Caco-2 (cell line): ENCODE measurements at regions not wholly inside any gene's neighbourhood (a gene's known extent, or its start where the extent isn't known, plus 50 kb on each side); places are given as distances from the start of the nearest gene placed in this dataset.

Source experiments
- BruUV-seq: library from RNA; stranded (reverse); fragments of 400-500 nt; replicated peaks from 2 replicates; lab custom pipeline; 2021; lab: Mats Ljungman, UMichigan
- CTCF ChIA-PET: fragments of 300-600 bp; sonication (Branson Sonifier 250); formaldehyde crosslinking; loops from one replicate; lab custom pipeline; 2022; ENCODE audit warnings: antibody characterized with exemption; lab: Charles Lee
- POLR2A ChIA-PET: fragments of 300-600 bp; sonication (Branson Sonifier 250); formaldehyde crosslinking; loops from one replicate; lab custom pipeline; 2022; ENCODE audit warnings: antibody characterized with exemption; lab: Charles Lee
- DNase-seq, 2 experiments: peaks; one replicate each; pipeline versions ENCODE4 v3.0.0 to v3.0.0-alpha.2; 2020 to 2022
- H3K27me3 ChIP-seq: replicated peaks from 2 replicates; pipeline ENCODE4 v1.6.0; 2011; ENCODE audit warnings: low read length; ENCODE audit not compliant: control insufficient read depth, insufficient read depth
- H3K36me3 ChIP-seq: 2 replicates; pipeline ENCODE4 v1.5.1; 2011; ENCODE audit warnings: low read length; ENCODE audit not compliant: control insufficient read depth, insufficient read depth
- H3K4me1 ChIP-seq: fragments of 250-450 bp; sonication (Bioruptor Pico); 2 replicates; pipeline ENCODE4 v1.5.1; 2020; ENCODE audit warnings: mild to moderate bottlenecking
- H3K4me3 ChIP-seq: 2 replicates; pipeline ENCODE4 v1.5.1; 2011; ENCODE audit warnings: low read depth, mild to moderate bottlenecking, control low read depth, low read length
- H3K9me3 ChIP-seq: fragments of 250-450 bp; sonication (Bioruptor Pico); 2 replicates; pipeline ENCODE4 v1.5.1; 2020; ENCODE audit warnings: mild to moderate bottlenecking, moderate library complexity
- H3K27ac Mint-ChIP-seq: one replicate; pipeline ENCODE4 v1.8.0; 2022; ENCODE audit warnings: mixed read lengths; ENCODE audit not compliant: unreplicated experiment
- H3K27me3 Mint-ChIP-seq: one replicate; pipeline ENCODE4 v1.8.0; 2022; ENCODE audit warnings: mixed read lengths; ENCODE audit not compliant: insufficient read depth, unreplicated experiment
- H3K36me3 Mint-ChIP-seq: one replicate; pipeline ENCODE4 v1.8.0; 2022; ENCODE audit warnings: mild to moderate bottlenecking, mixed read lengths; ENCODE audit not compliant: insufficient read depth, unreplicated experiment
- H3K4me1 Mint-ChIP-seq: one replicate; pipeline ENCODE4 v1.8.0; 2022; ENCODE audit warnings: low read depth, mixed read lengths; ENCODE audit not compliant: unreplicated experiment
- H3K4me3 Mint-ChIP-seq: one replicate; pipeline ENCODE4 v1.8.0; 2022; ENCODE audit warnings: mild to moderate bottlenecking, moderate library complexity, mixed read lengths; ENCODE audit not compliant: unreplicated experiment
- H3K9me3 Mint-ChIP-seq: one replicate; pipeline ENCODE4 v1.8.0; 2022; ENCODE audit warnings: mixed read lengths; ENCODE audit not compliant: unreplicated experiment
- intact Hi-C: fragments of 100-400 bp; cut with micrococcal nuclease; formaldehyde crosslinking; loops from one replicate; pipeline ENCODE4 v1.10.0; 2022; ENCODE audit not compliant: unreplicated experiment
- TF ChIP-seq, protein P1 (sequence below), 2 experiments: fragments of 200-600 bp in 1 of 2; IDR thresholded peaks; 1 replicate in 1 of 2; 2 replicates in 1 of 2; pipeline versions ENCODE4 v1.5.1 to v1.8.0; 2011 to 2022; ENCODE audit warnings: antibody characterized with exemption in 1 of 2, control low read depth in 1 of 2, inconsistent platforms in 1 of 2, low read depth in 1 of 2, low read length in 1 of 2, mild to moderate bottlenecking in 1 of 2, moderate library complexity in 1 of 2; ENCODE audit not compliant: insufficient read depth in 1 of 2, severe bottlenecking in 1 of 2, unreplicated experiment in 1 of 2

DNA sequence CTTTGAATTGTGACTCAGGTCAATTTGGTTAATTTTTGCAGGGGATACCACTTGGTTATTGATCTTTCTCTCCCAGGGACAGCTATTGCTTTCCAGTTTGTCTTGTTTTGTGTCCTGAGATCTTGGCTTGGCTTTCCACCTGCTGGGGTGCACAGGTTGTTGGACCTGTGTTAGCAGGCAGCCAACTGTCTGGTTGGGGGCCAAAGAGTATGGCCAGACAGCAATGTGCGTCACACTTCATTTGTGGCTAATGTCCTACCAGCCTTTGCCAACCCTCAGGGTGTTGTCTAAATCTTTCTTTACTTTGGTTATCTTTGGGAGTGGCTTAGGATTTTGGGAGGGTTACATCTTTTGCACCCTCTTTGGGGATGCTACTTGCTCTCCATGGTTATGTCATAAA is 494.9 kb upstream of the ATP2B1 start:
- Histone ChIP-seq H3K36me3 (no peaks in the 10 kb centered on the region), H3K27me3 (no peaks in the 10 kb centered on the region), H3K9me3 (no peaks in the 10 kb centered on the region), H3K4me3 (no peak overlapping the region), H3K4me1 (no peaks in the 10 kb centered on the region)
- Mint-ChIP-seq H3K27me3 (no peaks in the 10 kb centered on the region), H3K4me3 (no peak overlapping the region), H3K36me3 (no peaks in the 10 kb centered on the region), H3K27ac (no peak overlapping the region), H3K9me3 (peaks cover 9% of the 10 kb centered on the region), H3K4me1 (no peaks in the 10 kb centered on the region)
- DNase-seq: no peak
- ChIA-PET POLR2A (no interaction called here), CTCF (no interaction called here)
- no TSS peak for BruUV-seq
- TF ChIP-seq, protein P1, sequence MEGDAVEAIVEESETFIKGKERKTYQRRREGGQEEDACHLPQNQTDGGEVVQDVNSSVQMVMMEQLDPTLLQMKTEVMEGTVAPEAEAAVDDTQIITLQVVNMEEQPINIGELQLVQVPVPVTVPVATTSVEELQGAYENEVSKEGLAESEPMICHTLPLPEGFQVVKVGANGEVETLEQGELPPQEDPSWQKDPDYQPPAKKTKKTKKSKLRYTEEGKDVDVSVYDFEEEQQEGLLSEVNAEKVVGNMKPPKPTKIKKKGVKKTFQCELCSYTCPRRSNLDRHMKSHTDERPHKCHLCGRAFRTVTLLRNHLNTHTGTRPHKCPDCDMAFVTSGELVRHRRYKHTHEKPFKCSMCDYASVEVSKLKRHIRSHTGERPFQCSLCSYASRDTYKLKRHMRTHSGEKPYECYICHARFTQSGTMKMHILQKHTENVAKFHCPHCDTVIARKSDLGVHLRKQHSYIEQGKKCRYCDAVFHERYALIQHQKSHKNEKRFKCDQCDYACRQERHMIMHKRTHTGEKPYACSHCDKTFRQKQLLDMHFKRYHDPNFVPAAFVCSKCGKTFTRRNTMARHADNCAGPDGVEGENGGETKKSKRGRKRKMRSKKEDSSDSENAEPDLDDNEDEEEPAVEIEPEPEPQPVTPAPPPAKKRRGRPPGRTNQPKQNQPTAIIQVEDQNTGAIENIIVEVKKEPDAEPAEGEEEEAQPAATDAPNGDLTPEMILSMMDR (IDR thresholded peaks at IDR 0.05; ENCODE audit: insufficient read depth in 1 of 2, low read depth in 1 of 2, low read length in 1 of 2, severe bottlenecking in 1 of 2, unreplicated experiment in 1 of 2): no peak
- intact Hi-C loops: no loop called here

DNA sequence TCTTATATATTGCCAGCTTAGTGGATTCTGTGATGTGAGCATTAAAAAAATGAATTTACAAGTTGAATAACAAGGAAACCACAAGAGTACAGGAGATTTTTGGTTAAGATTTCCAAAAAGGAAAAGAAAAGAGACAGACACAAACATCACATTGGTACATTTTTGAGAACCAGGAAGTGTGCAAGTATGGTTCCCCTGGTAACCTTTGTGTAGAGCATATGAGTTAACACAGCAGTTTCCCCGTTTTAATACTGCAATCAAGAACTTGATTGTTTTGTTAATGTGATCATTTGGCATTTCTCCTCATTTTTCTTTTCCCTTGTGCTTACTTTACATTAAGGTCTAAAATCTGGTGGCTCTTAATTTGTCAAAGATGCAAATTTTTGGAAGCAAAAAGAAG is 490.4 kb upstream of the ATP2B1 start:
- Histone ChIP-seq H3K4me1 (no peaks in the 10 kb centered on the region), H3K4me3 (no peak overlapping the region), H3K9me3 (no peaks in the 10 kb centered on the region), H3K36me3 (no peaks in the 10 kb centered on the region), H3K27me3 (no peaks in the 10 kb centered on the region)
- intact Hi-C loops: no loop called here
- TF ChIP-seq, protein P1 (IDR thresholded peaks at IDR 0.05; ENCODE audit: insufficient read depth in 1 of 2, low read depth in 1 of 2, low read length in 1 of 2, severe bottlenecking in 1 of 2, unreplicated experiment in 1 of 2): no peak
- CTCF ChIA-PET: no interaction called here
- Mint-ChIP-seq H3K36me3 (no peaks in the 10 kb centered on the region), H3K9me3 (no peaks in the 10 kb centered on the region), H3K27me3 (no peaks in the 10 kb centered on the region), H3K4me1 (no peaks in the 10 kb centered on the region), H3K4me3 (no peak overlapping the region), H3K27ac (no peak overlapping the region)
- no TSS peak for BruUV-seq
- no peak for DNase-seq
- POLR2A ChIA-PET: no interaction called here

DNA sequence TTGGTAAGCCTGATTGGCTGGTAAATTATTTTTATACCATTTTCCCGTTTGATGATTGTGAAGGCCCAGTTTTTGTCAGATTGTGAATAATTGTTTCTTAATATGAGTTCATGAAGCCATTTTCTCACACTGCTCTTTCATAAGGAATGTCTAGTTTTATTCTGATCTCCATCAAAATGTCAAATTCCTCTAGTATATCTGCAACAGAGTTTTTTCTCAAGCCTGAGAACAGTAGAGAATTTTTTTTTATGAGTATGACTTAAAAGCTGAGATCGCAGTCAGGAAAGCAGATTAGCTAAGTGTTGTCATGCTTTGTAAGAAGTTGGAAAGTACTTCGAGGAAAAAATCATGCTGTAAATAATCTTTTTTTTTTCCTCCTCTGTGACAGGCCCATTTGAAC is 484.9 kb upstream of the ATP2B1 start:
- Mint-ChIP-seq H3K27ac (no peak overlapping the region), H3K36me3 (peaks cover 5% of the 10 kb centered on the region), H3K4me1 (no peaks in the 10 kb centered on the region), H3K4me3 (no peak overlapping the region), H3K9me3 (no peaks in the 10 kb centered on the region), H3K27me3 (no peaks in the 10 kb centered on the region)
- no peaks in the 10 kb centered on the region for H3K9me3 ChIP-seq
- no peak for DNase-seq
- ChIA-PET POLR2A (no interaction called here), CTCF (no interaction called here)
- TF ChIP-seq, protein P1 (IDR thresholded peaks at IDR 0.05; ENCODE audit: insufficient read depth in 1 of 2, low read depth in 1 of 2, low read length in 1 of 2, severe bottlenecking in 1 of 2, unreplicated experiment in 1 of 2): no peak
- no peaks in the 10 kb centered on the region for H3K36me3 ChIP-seq
- H3K4me1 ChIP-seq: no peaks in the 10 kb centered on the region
- no peaks in the 10 kb centered on the region for H3K27me3 ChIP-seq
- H3K4me3 ChIP-seq: no peak overlapping the region
- BruUV-seq: no TSS peak
- intact Hi-C loops: no loop called here
